Neural progenitor cell (in vitro differentiated cells): ENCODE measurements at regions not wholly inside any gene's neighbourhood (a gene's known extent, or its start where the extent isn't known, plus 50 kb on each side); places are given as distances from the start of the nearest gene placed in this dataset.

Source experiments
- DNase-seq: peaks from one replicate; pipeline ENCODE4 v3.0.0-alpha.2; 2016; ENCODE audit warnings: low spot score
- H2AFZ ChIP-seq: fragments of 200-600 bp; sonication (generic); replicated peaks from 2 replicates; pipeline ENCODE4 v1.6.1; 2016; ENCODE audit warnings: antibody characterized with exemption
- H3F3A ChIP-seq: fragments of 200-600 bp; sonication (generic); 2 replicates; pipeline ENCODE4 v1.6.1; 2016; ENCODE audit warnings: antibody characterized with exemption, low read depth
- H3K27ac ChIP-seq: fragments of 200-600 bp; sonication (generic); 2 replicates; pipeline ENCODE4 v1.5.1; 2016; ENCODE audit warnings: mild to moderate bottlenecking
- H3K27me3 ChIP-seq: fragments of 200-600 bp; sonication (generic); 2 replicates; pipeline ENCODE4 v1.6.1; 2016; ENCODE audit warnings: mild to moderate bottlenecking, moderate library complexity
- H3K36me3 ChIP-seq: fragments of 200-600 bp; sonication (generic); 2 replicates; pipeline ENCODE4 v1.5.1; 2016
- H3K4me1 ChIP-seq: fragments of 200-600 bp; sonication (generic); 2 replicates; pipeline ENCODE4 v1.6.1; 2016; ENCODE audit warnings: mixed run types
- H3K4me2 ChIP-seq: fragments of 200-600 bp; sonication (generic); 2 replicates; pipeline ENCODE4 v1.6.1; 2016
- H3K4me3 ChIP-seq: fragments of 200-600 bp; sonication (generic); 2 replicates; pipeline ENCODE4 v1.5.1; 2016
- H3K79me2 ChIP-seq: fragments of 200-600 bp; sonication (generic); 2 replicates; pipeline ENCODE4 v1.6.1; 2016; ENCODE audit warnings: low read depth
- H3K9ac ChIP-seq: fragments of 200-600 bp; sonication (generic); 2 replicates; pipeline ENCODE4 v1.6.1; 2016
- H3K9me3 ChIP-seq: fragments of 200-600 bp; sonication (generic); 2 replicates; pipeline ENCODE4 v1.5.1; 2016; ENCODE audit warnings: low read depth
- H4K20me1 ChIP-seq: fragments of 200-600 bp; sonication (generic); 2 replicates; pipeline ENCODE4 v1.6.1; 2016; ENCODE audit warnings: low read depth
- H3K27ac Mint-ChIP-seq: 3 replicates; pipeline ENCODE4 v1.8.0; 2021; ENCODE audit warnings: mixed read lengths
- H3K27me3 Mint-ChIP-seq: 2 replicates; pipeline ENCODE4 v1.8.0; 2022; ENCODE audit warnings: low read depth, mild to moderate bottlenecking, inconsistent platforms, moderate library complexity, mixed read lengths; ENCODE audit not compliant: insufficient read depth
- H3K36me3 Mint-ChIP-seq: 3 replicates; pipeline ENCODE4 v1.8.0; 2021; ENCODE audit warnings: mixed read lengths
- H3K4me1 Mint-ChIP-seq: 3 replicates; pipeline ENCODE4 v1.8.0; 2021; ENCODE audit warnings: mixed read lengths
- H3K4me3 Mint-ChIP-seq: 3 replicates; pipeline ENCODE4 v1.8.0; 2021; ENCODE audit warnings: mild to moderate bottlenecking, moderate library complexity, mixed read lengths
- H3K9me3 Mint-ChIP-seq: 3 replicates; pipeline ENCODE4 v1.8.0; 2020; ENCODE audit warnings: mixed read lengths
- CTCF ChIP-seq: fragments of 200-600 bp; sonication (generic); IDR thresholded peaks from 2 replicates; pipeline ENCODE4 v1.5.1; 2017; ENCODE audit warnings: antibody characterized with exemption, mild to moderate bottlenecking
- EZH2 ChIP-seq: fragments of 200-600 bp; sonication (generic); IDR thresholded peaks from 2 replicates; pipeline ENCODE4 v1.6.1; 2017; ENCODE audit warnings: antibody characterized with exemption, mild to moderate bottlenecking, moderate library complexity
- EZH2phosphoT487 ChIP-seq: fragments of 200-600 bp; sonication (generic); IDR thresholded peaks from 2 replicates; pipeline ENCODE4 v1.6.1; 2017; ENCODE audit warnings: antibody characterized with exemption

- no peaks in the 10 kb centered on the region for H3K79me2 ChIP-seq
- H3K27ac Mint-ChIP-seq: no peak overlapping the region
- H3K9ac ChIP-seq: no peak overlapping the region
Observed at GRCh38 chr18:14974088-14974487, 226.1 kb downstream of the ANKRD30B start.

GRCh38 chr18:14974576-14974975 lies 226.6 kb downstream of the ANKRD30B start:
- Mint-ChIP-seq H3K27ac (no peak overlapping the region), H3K27me3 (peaks cover 3% of the 10 kb centered on the region), H3K9me3 (peaks cover 62% of the 10 kb centered on the region), H3K36me3 (no peaks in the 10 kb centered on the region), H3K4me3 (no peak overlapping the region), H3K4me1 (no peaks in the 10 kb centered on the region)
- DNase-seq: no peak
- Histone ChIP-seq H3K79me2 (no peaks in the 10 kb centered on the region), H2AFZ (no peak overlapping the region), H3K27me3 (no peaks in the 10 kb centered on the region), H3K4me2 (no peak overlapping the region), H3K4me1 (no peaks in the 10 kb centered on the region), H3K36me3 (no peaks in the 10 kb centered on the region), H4K20me1 (no peaks in the 10 kb centered on the region), H3K9me3 (peaks cover 8% of the 10 kb centered on the region), H3K4me3 (no peak overlapping the region), H3K9ac (no peak overlapping the region), H3F3A (no peaks in the 10 kb centered on the region), H3K27ac (no peak overlapping the region)
- TF ChIP-seq CTCF (no peak), EZH2 (no peak), EZH2phosphoT487 (no peak)

More at GRCh38 chr18:14974088-14974487, 226.1 kb downstream of the ANKRD30B start:
- peaks cover 3% of the 10 kb centered on the region for H3K27me3 Mint-ChIP-seq
- peaks cover 66% of the 10 kb centered on the region for H3K9me3 Mint-ChIP-seq
- DNase-seq: no peak
- Histone ChIP-seq H3K27me3 (no peaks in the 10 kb centered on the region), H3K27ac (no peak overlapping the region), H2AFZ (no peak overlapping the region), H3K36me3 (no peaks in the 10 kb centered on the region), H3K4me1 (no peaks in the 10 kb centered on the region), H4K20me1 (no peaks in the 10 kb centered on the region), H3K4me2 (no peak overlapping the region), H3K4me3 (no peak overlapping the region), H3K9me3 (peaks cover 8% of the 10 kb centered on the region), H3F3A (no peaks in the 10 kb centered on the region)
- no peaks in the 10 kb centered on the region for H3K36me3 Mint-ChIP-seq
- H3K4me3 Mint-ChIP-seq: no peak overlapping the region
- no peaks in the 10 kb centered on the region for H3K4me1 Mint-ChIP-seq
- TF ChIP-seq CTCF: no peak
- TF ChIP-seq EZH2: no peak
- TF ChIP-seq EZH2phosphoT487: no peak

- no peaks in the 10 kb centered on the region for H3F3A ChIP-seq
- H4K20me1 ChIP-seq: no peaks in the 10 kb centered on the region
- Mint-ChIP-seq H3K4me1 (no peaks in the 10 kb centered on the region), H3K27ac (no peak overlapping the region), H3K9me3 (peaks cover 67% of the 10 kb centered on the region), H3K4me3 (no peak overlapping the region), H3K27me3 (peaks cover 3% of the 10 kb centered on the region), H3K36me3 (no peaks in the 10 kb centered on the region)
- peaks cover 8% of the 10 kb centered on the region for H3K9me3 ChIP-seq
- no peaks in the 10 kb centered on the region for H3K4me1 ChIP-seq
- no peaks in the 10 kb centered on the region for H3K79me2 ChIP-seq
- H3K27ac ChIP-seq: no peak overlapping the region
- TF ChIP-seq CTCF (no peak), EZH2 (no peak), EZH2phosphoT487 (no peak)
- no peak for DNase-seq
- H3K27me3 ChIP-seq: no peaks in the 10 kb centered on the region
- H3K36me3 ChIP-seq: no peaks in the 10 kb centered on the region
- H3K4me3 ChIP-seq: no peak overlapping the region
- no peak overlapping the region for H3K4me2 ChIP-seq
- no peak overlapping the region for H2AFZ ChIP-seq
- H3K9ac ChIP-seq: no peak overlapping the region
Observed at GRCh38 chr18:14975431-14975830, 227.5 kb downstream of the ANKRD30B start.
